B cell (primary cell): ENCODE measurements at regions not wholly inside any gene's neighbourhood (a gene's known extent, or its start where the extent isn't known, plus 50 kb on each side); places are given as distances from the start of the nearest gene placed in this dataset.

ENCODE experiments used
- ATAC-seq: fragments of 200-7000 bp; cut with Tn5 transposase; one replicate; pipeline ENCODE4 v1.10.0; 2021; ENCODE audit warnings: low read depth, mild to moderate bottlenecking, moderate number of reproducible peaks, moderate library complexity
- CTCF ChIA-PET: fragments of 350-600 bp; sonication (Branson Sonifier 250); formaldehyde crosslinking; loops from one replicate; lab custom pipeline; 2021; ENCODE audit warnings: antibody characterized with exemption, inconsistent platforms; lab: Charles Lee
- POLR2A ChIA-PET: fragments of 350-600 bp; sonication (Branson Sonifier 250); formaldehyde crosslinking; loops from one replicate; lab custom pipeline; 2021; ENCODE audit warnings: antibody characterized with exemption; lab: Charles Lee
- DNase-seq: peaks from one replicate; pipeline ENCODE4 v3.0.0; 2013
- H2AFZ ChIP-seq: 2 replicates; pipeline ENCODE4 v1.6.1; 2012; ENCODE audit warnings: mild to moderate bottlenecking, low read depth, low read length; ENCODE audit not compliant: insufficient read depth, poor library complexity, severe bottlenecking
- H3K27ac ChIP-seq, 2 donors: 1 replicate in 1 of 2; 2 replicates in 1 of 2; pipeline ENCODE4 v1.5.1; 2012 to 2013; ENCODE audit warnings: low read length in 2 of 2, mild to moderate bottlenecking in 2 of 2, moderate library complexity in 1 of 2
- H3K27me3 ChIP-seq, 4 experiments: fragments of 200-600 bp in 1 of 4; sonication (generic) in 1 of 4; replicated peaks in 1 of 4; 1 replicate in 2 of 4; 2 replicates in 2 of 4; pipeline versions ENCODE4 v1.6.1 to v1.7.0; 2013 to 2016; ENCODE audit warnings: low read length in 3 of 4, mild to moderate bottlenecking in 2 of 4, mixed read lengths in 1 of 4, moderate library complexity in 1 of 4; ENCODE audit not compliant: insufficient read depth in 4 of 4, control insufficient read depth in 3 of 4; ENCODE audit errors: control extremely low read depth in 1 of 4
- H3K36me3 ChIP-seq, 2 experiments: replicated peaks in 1 of 2; 1 replicate in 1 of 2; 2 replicates in 1 of 2; pipeline versions ENCODE4 v1.6.1 to v1.7.1; 2013; ENCODE audit warnings: low read length in 1 of 2; ENCODE audit not compliant: insufficient read depth in 2 of 2, control insufficient read depth in 1 of 2; ENCODE audit errors: control extremely low read depth in 1 of 2, extremely low read depth in 1 of 2
- H3K4me1 ChIP-seq, 2 donors: fragments of 200-600 bp in 1 of 2; sonication (generic) in 1 of 2; 1 replicate in 1 of 2; 2 replicates in 1 of 2; pipeline versions ENCODE4 v1.5.1 to v1.6.1; 2013 to 2017; ENCODE audit warnings: low read length in 2 of 2; ENCODE audit not compliant: control insufficient read depth in 2 of 2, insufficient read depth in 2 of 2
- H3K4me2 ChIP-seq: replicated peaks from 2 replicates; pipeline ENCODE3; 2012; ENCODE audit warnings: mild to moderate bottlenecking, low read depth, low read length; ENCODE audit not compliant: poor library complexity, severe bottlenecking
- H3K4me3 ChIP-seq, 5 experiments: fragments of 200-600 bp in 1 of 5; sonication (generic) in 1 of 5; 1 replicate in 3 of 5; 2 replicates in 2 of 5; pipeline versions ENCODE4 v1.5.1 to v1.7.0; 2011 to 2016; ENCODE audit warnings: low read length in 4 of 5, mild to moderate bottlenecking in 4 of 5, low read depth in 2 of 5, control low read depth in 1 of 5, moderate library complexity in 1 of 5; ENCODE audit not compliant: insufficient read depth in 1 of 5; ENCODE audit errors: control extremely low read depth in 1 of 5, extremely low read depth in 1 of 5
- H3K79me2 ChIP-seq: fragments of 200-600 bp; sonication (generic); one replicate; pipeline ENCODE4 v1.6.0; 2016; ENCODE audit warnings: low read length; ENCODE audit not compliant: control insufficient read depth, insufficient read depth
- H3K9ac ChIP-seq: fragments of 200-600 bp; sonication (generic); 2 replicates; pipeline ENCODE4 v1.6.1; 2017; ENCODE audit warnings: mild to moderate bottlenecking, low read length, moderate library complexity
- H3K9me3 ChIP-seq, 3 donors: one replicate each; pipeline versions ENCODE4 v1.6.1 to v1.7.1; 2013; ENCODE audit warnings: low read length in 2 of 3; ENCODE audit not compliant: control insufficient read depth in 2 of 3, insufficient read depth in 1 of 3; ENCODE audit errors: control extremely low read depth in 1 of 3
- H4K20me1 ChIP-seq: 2 replicates; pipeline ENCODE4 v1.6.0; 2012; ENCODE audit warnings: mild to moderate bottlenecking, low read length; ENCODE audit not compliant: insufficient read depth, control insufficient read depth, poor library complexity, severe bottlenecking
- H3K27ac Mint-ChIP-seq: one replicate; pipeline ENCODE4 v1.8.0; 2021; ENCODE audit warnings: mixed read lengths
- H3K27me3 Mint-ChIP-seq: one replicate; pipeline ENCODE4 v1.8.0; 2021; ENCODE audit warnings: mixed read lengths
- H3K4me1 Mint-ChIP-seq: one replicate; pipeline ENCODE4 v1.8.0; 2021; ENCODE audit warnings: mixed read lengths
- H3K4me3 Mint-ChIP-seq: one replicate; pipeline ENCODE4 v1.8.0; 2021; ENCODE audit warnings: mixed read lengths
- H3K9me3 Mint-ChIP-seq: one replicate; pipeline ENCODE4 v1.8.0; 2022; ENCODE audit warnings: mixed read lengths; ENCODE audit not compliant: insufficient read depth
- CTCF ChIP-seq: fragments of 200-600 bp; IDR thresholded peaks from one replicate; pipeline ENCODE4 v1.8.0; 2022; ENCODE audit warnings: antibody characterized with exemption, mild to moderate bottlenecking
- EZH2 ChIP-seq: IDR thresholded peaks from 2 replicates; pipeline ENCODE4 v1.6.1; 2012; ENCODE audit warnings: borderline replicate concordance, low read depth, mild to moderate bottlenecking, moderate library complexity, low read length; ENCODE audit not compliant: insufficient read depth, poor library complexity, severe bottlenecking
- WGBS: methylation state at CpG from one replicate; pipeline ENCODE4 v1.1.5; 2013; ENCODE audit warnings: missing lambda C conversion rate; ENCODE audit not compliant: insufficient coverage; 5-methylcytosine and 5-hydroxymethylcytosine counted together
- intact Hi-C: fragments of 100-400 bp; cut with micrococcal nuclease; formaldehyde crosslinking; loops from one replicate; pipeline ENCODE4 v1.10.0; 2022

- Histone ChIP-seq H3K9ac (no peak overlapping the region), H3K4me2 (no peak overlapping the region), H3K36me3 (no peaks in the 10 kb centered on the region), H3K4me3 (no peak overlapping the region), H3K4me1 (no peaks in the 10 kb centered on the region), H3K27me3 (peaks cover 0 to 5% (median 0%) of the 10 kb centered on the region in 4 experiments), H4K20me1 (no peaks in the 10 kb centered on the region), H3K9me3 (no peaks in the 10 kb centered on the region), H3K27ac (no peak overlapping the region), H3K79me2 (no peaks in the 10 kb centered on the region), H2AFZ (no peak overlapping the region)
- ChIA-PET CTCF (no interaction called here), POLR2A (no interaction called here)
- intact Hi-C loops, result no loop called here
- no peak for TF ChIP-seq CTCF
- no peak for TF ChIP-seq EZH2
- H3K27me3 Mint-ChIP-seq, result peaks cover 21% of the 10 kb centered on the region
- DNase-seq, result no peak
- no peak overlapping the region for H3K4me3 Mint-ChIP-seq
- no peak for ATAC-seq
- H3K27ac Mint-ChIP-seq, result no peak overlapping the region
- 93% methylated on average over 4 of the region's 4 CpGs for WGBS
- H3K4me1 Mint-ChIP-seq, result no peaks in the 10 kb centered on the region
- no peaks in the 10 kb centered on the region for H3K9me3 Mint-ChIP-seq
Measured at GRCh38 chr13:26469602-26470001, 87.9 kb upstream of the WASF3 start.

- Mint-ChIP-seq H3K4me3 (no peak overlapping the region), H3K27me3 (peaks cover 24% of the 10 kb centered on the region), H3K9me3 (no peaks in the 10 kb centered on the region), H3K27ac (no peak overlapping the region), H3K4me1 (peaks cover 10% of the 10 kb centered on the region)
- CTCF ChIA-PET, result no interaction called here
- TF ChIP-seq EZH2, result no peak
- TF ChIP-seq CTCF, result no peak
- H3K27ac ChIP-seq, result no peak overlapping the region
- WGBS, result 94% methylated on average over 3 of the region's 8 CpGs
- DNase-seq (no peak), ATAC-seq (no peak)
- no peak overlapping the region for H2AFZ ChIP-seq
- H3K4me3 ChIP-seq, result no peak overlapping the region
- peaks cover 0 to 6% of the 10 kb centered on the region in 2 donors for H3K4me1 ChIP-seq
- no peaks in the 10 kb centered on the region for H4K20me1 ChIP-seq
- no peaks in the 10 kb centered on the region for H3K36me3 ChIP-seq
- H3K27me3 ChIP-seq, result peaks cover 0 to 15% (median 2%) of the 10 kb centered on the region in 4 experiments
- intact Hi-C loops, result no loop called here
- no peak overlapping the region for H3K9ac ChIP-seq
- POLR2A ChIA-PET, result no interaction called here
- no peak overlapping the region for H3K4me2 ChIP-seq
- H3K9me3 ChIP-seq, result no peaks in the 10 kb centered on the region
- H3K79me2 ChIP-seq, result no peaks in the 10 kb centered on the region
Measured at GRCh38 chr13:26471807-26472206, 85.7 kb upstream of the WASF3 start.
